ENCODE measurements at regions not wholly inside any gene's neighbourhood (a gene's known extent, or its start where the extent isn't known, plus 50 kb on each side); places are given as distances from the start of the nearest gene placed in this dataset.

GRCh38 chr1:106979371-106979770 lies 77.1 kb upstream of the PRMT6 start:
- peaks cover 30% of the 10 kb centered on the region for H3K4me1 ChIP-seq
- no peaks in the 10 kb centered on the region for H3K27me3 Mint-ChIP-seq (ENCODE audit: insufficient read depth, low read depth)

DNA sequence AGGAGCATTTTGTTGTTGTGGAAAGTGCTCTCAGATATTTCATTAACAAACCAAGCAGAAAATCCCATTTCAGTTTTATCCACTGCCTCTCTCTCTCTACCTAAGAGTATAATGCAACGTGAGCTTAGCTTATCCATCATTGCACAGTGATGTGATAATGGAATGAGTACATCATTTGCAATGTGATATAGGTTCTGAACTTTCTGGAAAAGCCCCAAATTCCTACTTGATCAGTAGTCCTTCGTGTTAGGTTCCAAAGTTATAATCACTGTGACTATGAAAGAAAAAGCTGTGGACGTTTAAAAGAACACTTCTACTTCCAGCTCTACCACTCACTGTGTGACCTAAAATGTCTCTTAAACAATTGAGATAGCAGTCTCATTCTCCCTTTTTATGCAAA lies 76.4 kb upstream of the PRMT6 start:
- no peaks in the 10 kb centered on the region for H3K27me3 ChIP-seq
- H2AFZ ChIP-seq (replicated peaks), result no peak overlapping the region
- H3K27ac ChIP-seq, result no peak overlapping the region
- Mint-ChIP-seq H3K27me3 (ENCODE audit: insufficient read depth, low read depth) (no peaks in the 10 kb centered on the region), H3K4me1 (peaks cover 25% of the 10 kb centered on the region), H3K4me3 (no peak overlapping the region), H3K27ac (no peak overlapping the region), H3K9me3 (no peaks in the 10 kb centered on the region), H3K36me3 (no peaks in the 10 kb centered on the region)
- H4K20me1 ChIP-seq (ENCODE audit: low read depth), result no peaks in the 10 kb centered on the region
- no peak overlapping the region for H3K4me3 ChIP-seq
- H3K36me3 ChIP-seq, result no peaks in the 10 kb centered on the region
- TF ChIP-seq EZH2phosphoT487 (IDR thresholded peaks at IDR 0.05) (no peak), EZH2 (IDR thresholded peaks at IDR 0.05) (no peak), CTCF (IDR thresholded peaks at IDR 0.05) (no peak)
- DNase-seq (ENCODE audit: low spot score), result no peak
- H3K9me3 ChIP-seq (ENCODE audit: low read depth), result no peaks in the 10 kb centered on the region
- no peaks in the 10 kb centered on the region for H3K79me2 ChIP-seq (ENCODE audit: low read depth)
- no peak overlapping the region for H3K4me2 ChIP-seq
- no peak overlapping the region for H3K9ac ChIP-seq
- peaks cover 37% of the 10 kb centered on the region for H3K4me1 ChIP-seq
- peaks cover 20% of the 10 kb centered on the region for H3F3A ChIP-seq (ENCODE audit: low read depth)

More at GRCh38 chr1:106979371-106979770, 77.1 kb upstream of the PRMT6 start:
- Mint-ChIP-seq H3K27ac (no peak overlapping the region), H3K9me3 (no peaks in the 10 kb centered on the region), H3K4me3 (no peak overlapping the region), H3K36me3 (no peaks in the 10 kb centered on the region), H3K4me1 (peaks cover 25% of the 10 kb centered on the region)
- Histone ChIP-seq H3K36me3 (no peaks in the 10 kb centered on the region), H4K20me1 (ENCODE audit: low read depth) (no peaks in the 10 kb centered on the region), H3K27ac (no peak overlapping the region), H3K27me3 (no peaks in the 10 kb centered on the region), H2AFZ (replicated peaks) (no peak overlapping the region), H3K4me3 (no peak overlapping the region), H3K9ac (no peak overlapping the region), H3K79me2 (ENCODE audit: low read depth) (no peaks in the 10 kb centered on the region), H3K9me3 (ENCODE audit: low read depth) (no peaks in the 10 kb centered on the region), H3F3A (ENCODE audit: low read depth) (peaks cover 20% of the 10 kb centered on the region), H3K4me2 (no peak overlapping the region)
- TF ChIP-seq EZH2phosphoT487 (IDR thresholded peaks at IDR 0.05), result no peak
- TF ChIP-seq EZH2 (IDR thresholded peaks at IDR 0.05), result no peak
- TF ChIP-seq CTCF (IDR thresholded peaks at IDR 0.05), result no peak
- no peak for DNase-seq (ENCODE audit: low spot score)

DNA sequence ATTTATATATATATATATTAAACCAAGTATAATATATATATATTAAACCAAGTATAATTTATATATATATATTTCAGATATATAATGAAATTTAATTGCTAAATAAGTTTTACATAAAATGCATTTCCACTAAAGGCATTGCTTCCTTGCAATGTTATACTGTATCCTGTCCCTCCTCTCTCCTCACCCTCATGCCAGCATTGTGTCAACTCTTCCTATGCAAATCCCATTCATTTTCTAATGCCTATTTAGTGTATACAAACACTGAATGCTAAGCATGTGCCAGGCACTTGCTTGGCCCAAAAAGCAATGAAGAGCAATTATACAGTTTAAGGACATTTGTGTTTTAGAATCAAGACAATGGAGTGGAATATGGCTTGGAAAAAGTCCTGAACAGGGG lies 71.7 kb upstream of the PRMT6 start:
- Mint-ChIP-seq H3K27ac (no peak overlapping the region), H3K4me3 (no peak overlapping the region), H3K27me3 (ENCODE audit: insufficient read depth, low read depth) (no peaks in the 10 kb centered on the region), H3K36me3 (no peaks in the 10 kb centered on the region), H3K9me3 (no peaks in the 10 kb centered on the region), H3K4me1 (peaks cover 29% of the 10 kb centered on the region)
- DNase-seq (ENCODE audit: low spot score), result no peak
- TF ChIP-seq CTCF (IDR thresholded peaks at IDR 0.05) (no peak), EZH2phosphoT487 (IDR thresholded peaks at IDR 0.05) (no peak), EZH2 (IDR thresholded peaks at IDR 0.05) (no peak)
- no peaks in the 10 kb centered on the region for H3K79me2 ChIP-seq (ENCODE audit: low read depth)
- no peaks in the 10 kb centered on the region for H3K36me3 ChIP-seq
- H2AFZ ChIP-seq (replicated peaks), result no peak overlapping the region
- H3K4me1 ChIP-seq, result peaks cover 37% of the 10 kb centered on the region
- no peaks in the 10 kb centered on the region for H3K9me3 ChIP-seq (ENCODE audit: low read depth)
- H3K27me3 ChIP-seq, result no peaks in the 10 kb centered on the region
- peaks cover 20% of the 10 kb centered on the region for H3F3A ChIP-seq (ENCODE audit: low read depth)
- H3K27ac ChIP-seq, result no peak overlapping the region
- H3K4me2 ChIP-seq, result no peak overlapping the region
- H3K9ac ChIP-seq, result no peak overlapping the region
- H4K20me1 ChIP-seq (ENCODE audit: low read depth), result no peaks in the 10 kb centered on the region
- no peak overlapping the region for H3K4me3 ChIP-seq
